GM19035 (cell line): ENCODE measurements at regions not wholly inside any gene's neighbourhood (a gene's known extent, or its start where the extent isn't known, plus 50 kb on each side); places are given as distances from the start of the nearest gene placed in this dataset.
"Not testable (repeated sequence)": the region's sequence is repeated elsewhere in the genome, so short reads cannot be mapped to it uniquely, and the experiment has no call there.

ENCODE experiments used
- ATAC-seq: cut with Tn5 transposase; IDR thresholded peaks from one replicate; pipeline ENCODE4 v1.9.1; 2021; ENCODE audit not compliant: unreplicated experiment

DNA sequence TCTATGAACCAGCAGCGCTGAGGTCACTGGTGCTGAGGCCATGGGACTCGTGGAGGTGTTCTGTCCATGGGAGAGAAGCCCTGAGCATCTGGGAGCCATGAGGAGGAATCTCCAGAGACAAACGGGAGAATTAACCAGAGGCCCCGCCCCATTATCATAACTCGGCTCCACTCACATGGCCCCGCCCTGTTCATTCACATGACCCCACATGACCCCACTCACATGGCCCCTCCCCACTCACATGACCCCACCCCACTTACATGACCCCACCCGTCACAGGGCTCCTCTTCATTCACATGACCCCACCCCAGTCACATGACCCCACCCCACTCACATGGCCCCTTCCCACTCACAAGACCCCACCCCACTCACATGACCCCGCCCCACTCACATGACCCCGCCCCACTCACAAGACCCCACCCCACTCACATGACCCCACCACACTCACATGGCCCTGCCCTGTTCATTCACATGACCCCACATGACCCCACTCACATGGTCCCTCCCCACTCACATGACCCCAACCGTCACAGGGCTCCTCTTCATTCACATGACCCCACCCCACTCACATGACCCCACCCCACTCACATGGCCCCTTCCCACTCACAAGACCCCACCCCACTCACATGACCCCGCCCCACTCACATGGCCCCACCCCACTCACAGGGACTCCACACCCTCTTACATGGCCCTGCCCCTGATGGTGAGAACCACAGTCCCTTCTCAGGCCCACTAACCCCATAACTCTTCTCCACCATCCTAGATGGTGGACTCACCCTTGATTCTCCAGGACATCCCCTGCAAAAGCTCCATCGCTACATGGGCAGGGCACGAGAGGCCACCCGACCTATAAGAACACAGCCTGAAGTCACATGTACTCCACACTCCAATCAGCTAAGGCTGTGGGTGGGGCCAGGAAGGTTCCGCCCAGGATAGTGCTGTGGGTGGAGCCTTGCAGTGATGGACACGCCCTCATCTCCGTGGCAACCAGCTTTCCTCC is 151.1 kb upstream of the SFSWAP start:
- ATAC-seq = no peak

DNA sequence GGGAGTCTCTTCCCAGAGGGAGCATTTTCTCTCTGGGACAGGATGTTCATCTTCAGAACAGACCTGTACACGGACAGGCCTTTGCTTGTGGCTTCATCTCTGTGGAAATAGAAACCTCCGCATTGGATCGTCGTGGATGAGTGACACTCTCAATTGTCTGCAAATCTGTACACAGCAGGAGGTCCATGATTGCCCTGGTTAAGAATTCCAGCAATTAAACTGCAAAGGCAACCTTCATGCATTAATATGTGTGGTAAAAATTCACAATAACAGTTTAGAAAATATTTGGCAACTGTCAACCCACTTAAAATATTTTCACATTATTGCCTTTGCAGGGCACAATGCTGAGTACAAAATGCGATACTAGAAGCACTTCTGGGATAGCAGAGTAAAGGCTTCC is 149.8 kb upstream of the SFSWAP start:
- ATAC-seq = no peak

DNA sequence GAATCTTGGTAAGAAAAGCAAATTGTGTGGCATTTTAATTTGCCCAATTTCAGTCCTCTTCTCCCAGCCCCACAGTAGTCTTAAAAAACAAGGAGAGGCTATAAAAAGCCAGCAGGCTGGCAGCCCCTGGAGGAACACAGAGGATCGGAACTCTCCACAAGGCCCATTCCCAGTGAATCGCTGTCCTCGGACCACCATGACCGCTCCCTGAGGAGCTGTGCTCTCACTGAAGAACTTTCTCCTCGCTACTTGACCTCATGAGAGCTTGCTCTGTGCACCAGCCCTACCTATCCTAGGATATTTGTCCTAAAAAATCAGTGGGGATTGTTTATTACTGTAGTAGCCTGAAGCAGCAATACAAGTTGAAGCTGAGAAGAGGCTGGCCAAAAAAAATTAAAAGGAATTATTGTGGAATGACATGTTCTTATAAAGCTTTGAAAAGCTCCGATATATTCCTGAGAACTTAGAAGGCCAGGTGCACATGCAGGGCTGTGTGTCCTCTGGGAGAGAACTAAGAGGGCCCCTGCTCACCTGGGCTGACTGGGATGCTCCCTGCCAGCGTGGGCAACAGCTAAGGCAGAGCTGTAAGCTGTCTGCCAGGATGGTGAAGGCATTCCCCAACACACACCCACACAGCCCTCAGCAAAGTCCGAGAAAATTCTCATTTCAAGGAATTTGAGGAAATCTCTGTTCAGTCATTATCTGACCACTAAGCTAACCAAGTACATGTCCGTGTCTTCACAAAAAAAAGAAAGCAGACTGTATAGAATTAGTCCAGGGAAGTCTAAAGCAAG is 148.8 kb upstream of the SFSWAP start:
- no peak for ATAC-seq

DNA sequence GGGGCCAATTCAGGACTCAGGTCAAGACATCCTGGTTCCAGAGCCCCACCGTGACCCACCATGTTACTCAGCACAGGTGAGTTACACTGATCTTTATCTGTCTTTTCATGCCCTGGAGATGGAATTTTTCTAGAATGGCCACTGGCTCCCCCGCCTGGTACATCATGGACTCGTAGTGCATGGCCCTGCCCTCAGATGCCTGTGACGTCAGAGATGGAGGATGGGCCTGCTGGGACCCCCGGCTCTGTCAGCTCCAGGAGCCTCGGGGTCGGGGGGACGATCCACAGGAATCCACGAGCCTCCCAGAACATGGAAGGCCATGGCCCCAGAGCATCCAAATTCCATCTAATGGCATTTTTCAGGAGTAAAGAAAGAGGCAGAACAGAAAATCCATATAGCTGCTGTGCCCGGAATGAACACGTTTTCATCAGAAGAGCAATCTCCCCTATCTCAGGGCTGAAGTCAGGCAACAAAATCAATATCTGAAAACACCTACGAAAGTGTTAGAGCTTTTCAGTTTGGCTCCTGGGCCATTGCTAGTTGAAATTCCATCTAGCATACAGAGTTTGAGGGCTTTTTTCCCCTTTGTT is 146.7 kb upstream of the SFSWAP start:
- not testable (repeated sequence) for ATAC-seq

DNA sequence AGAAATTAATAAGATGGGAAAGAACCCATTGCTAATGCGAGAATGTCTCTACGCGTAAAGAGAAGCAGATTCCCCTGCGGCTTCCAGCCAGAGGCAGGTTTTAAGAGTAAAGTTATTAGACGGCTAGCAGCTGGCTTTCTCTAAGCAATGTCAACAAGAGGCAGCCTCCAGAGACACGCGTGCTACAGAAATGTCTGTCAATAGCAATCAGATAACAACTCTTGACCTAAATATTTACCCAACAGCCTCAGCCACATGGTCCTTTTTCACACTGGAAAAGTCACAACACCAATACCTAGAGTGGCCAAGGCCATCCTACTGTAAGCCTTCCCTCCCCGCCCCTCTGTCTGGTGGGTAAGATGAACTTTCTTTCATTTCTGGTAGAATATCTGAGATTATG is 146.0 kb upstream of the SFSWAP start:
- ATAC-seq = no peak

DNA sequence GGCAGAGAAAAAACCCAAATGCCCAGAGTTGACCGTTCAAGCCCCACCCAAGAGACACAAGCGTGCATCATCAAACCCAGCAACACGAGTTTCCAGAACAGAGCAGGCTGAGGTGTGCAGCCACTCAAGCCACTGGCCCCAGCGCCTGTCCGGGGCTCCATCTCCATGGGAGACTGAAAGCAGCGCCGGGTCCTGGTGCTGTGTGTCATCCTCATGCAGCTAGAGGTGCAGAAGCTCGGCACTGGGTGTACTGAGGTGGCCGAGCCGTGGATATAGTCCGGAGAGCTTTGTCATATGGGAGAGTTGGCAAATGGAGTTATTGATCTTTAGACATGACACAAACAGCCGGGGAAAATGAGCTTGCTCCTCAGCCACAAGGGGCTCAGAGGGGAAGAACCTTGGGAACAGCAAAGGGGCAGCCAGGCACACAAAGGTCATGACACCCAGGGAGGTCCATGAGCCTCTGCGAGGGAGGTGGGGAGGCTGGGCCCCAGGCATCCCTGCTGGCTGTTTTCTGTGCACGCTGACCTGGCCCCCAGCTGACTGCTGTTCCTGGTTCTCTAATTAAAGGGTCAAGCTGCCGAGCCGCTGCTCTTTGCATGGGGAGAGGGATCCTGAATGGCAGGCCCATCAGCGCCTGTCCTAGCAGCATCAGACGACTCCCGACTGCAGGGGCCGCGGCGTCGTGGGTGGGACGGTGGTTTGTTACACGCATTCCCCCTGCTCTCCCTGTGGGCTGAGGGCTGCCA is 145.4 kb upstream of the SFSWAP start:
- ATAC-seq = no peak

DNA sequence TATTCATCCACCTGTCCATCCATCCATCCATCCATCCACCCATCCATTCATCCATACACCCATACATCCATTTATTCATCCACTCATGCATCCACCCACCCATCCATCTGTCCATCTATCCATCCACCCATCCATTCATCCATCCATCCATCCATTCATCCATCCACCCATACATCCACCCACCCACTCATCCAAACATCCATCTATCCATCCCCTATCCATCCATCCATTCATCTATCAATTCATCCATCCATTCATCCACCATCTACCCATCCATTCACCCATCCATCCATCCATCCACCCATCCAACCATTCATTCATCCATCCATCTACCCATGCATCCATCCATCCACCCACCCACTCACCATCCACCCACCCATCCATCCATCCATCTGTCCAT is 142.6 kb upstream of the SFSWAP start:
- no peak for ATAC-seq

DNA sequence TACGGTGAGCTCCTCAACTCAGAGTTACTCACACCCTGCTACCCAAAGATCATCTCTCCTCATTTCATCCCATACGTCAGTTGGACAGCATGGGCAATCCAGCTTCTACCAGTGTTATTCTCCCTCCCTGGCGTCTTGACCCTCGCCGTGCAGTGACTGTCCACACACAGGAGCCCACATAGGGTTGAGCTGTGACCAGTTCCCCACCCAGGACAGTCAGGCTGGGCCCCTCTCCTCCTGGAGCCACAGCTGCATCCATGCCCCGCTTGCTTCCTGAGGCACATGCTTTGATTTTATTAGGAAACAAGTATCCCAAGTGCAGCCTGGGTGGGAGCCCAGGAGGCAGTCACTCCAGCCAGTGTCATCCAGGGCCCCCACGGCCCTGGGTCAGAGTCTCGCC is 140.3 kb upstream of the SFSWAP start:
- ATAC-seq = no peak

DNA sequence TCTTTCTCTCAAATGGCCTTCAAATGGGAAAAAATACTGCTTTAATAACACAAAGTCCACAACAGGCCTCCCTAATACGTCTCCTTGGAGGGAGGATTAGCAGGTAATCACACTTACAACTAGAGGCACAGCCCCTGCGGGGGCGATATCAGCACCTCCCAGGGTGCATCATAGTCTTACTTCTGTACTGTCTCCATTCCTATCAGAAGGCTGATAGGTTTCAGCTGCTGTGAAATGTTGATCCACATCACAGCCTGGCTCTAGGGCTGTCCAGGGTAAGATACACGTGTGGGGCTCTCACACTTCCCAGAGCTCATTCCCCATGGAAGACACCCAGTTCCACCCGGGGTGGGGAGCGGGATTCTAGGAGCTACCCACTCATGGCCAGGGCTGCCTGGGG is 139.1 kb upstream of the SFSWAP start:
- ATAC-seq = no peak

DNA sequence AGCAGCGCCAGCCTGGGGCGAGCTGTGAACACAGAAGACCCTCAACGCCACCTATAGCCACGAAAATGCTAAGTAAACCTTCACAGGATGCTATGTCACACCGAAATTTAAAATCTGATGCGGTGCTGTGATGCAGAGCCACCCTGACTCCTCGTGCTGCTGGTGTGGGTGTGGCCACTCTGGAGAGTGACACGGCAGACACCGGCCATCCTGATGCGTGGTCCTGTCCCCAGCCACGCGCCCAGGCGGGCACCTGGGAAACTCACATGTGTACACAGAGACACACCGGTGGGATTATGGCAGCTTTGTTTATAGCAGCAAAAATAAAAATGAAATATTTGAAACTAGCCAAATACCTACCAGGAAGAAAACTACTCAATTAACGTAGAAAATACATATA is 138.3 kb upstream of the SFSWAP start:
- ATAC-seq = no peak

DNA sequence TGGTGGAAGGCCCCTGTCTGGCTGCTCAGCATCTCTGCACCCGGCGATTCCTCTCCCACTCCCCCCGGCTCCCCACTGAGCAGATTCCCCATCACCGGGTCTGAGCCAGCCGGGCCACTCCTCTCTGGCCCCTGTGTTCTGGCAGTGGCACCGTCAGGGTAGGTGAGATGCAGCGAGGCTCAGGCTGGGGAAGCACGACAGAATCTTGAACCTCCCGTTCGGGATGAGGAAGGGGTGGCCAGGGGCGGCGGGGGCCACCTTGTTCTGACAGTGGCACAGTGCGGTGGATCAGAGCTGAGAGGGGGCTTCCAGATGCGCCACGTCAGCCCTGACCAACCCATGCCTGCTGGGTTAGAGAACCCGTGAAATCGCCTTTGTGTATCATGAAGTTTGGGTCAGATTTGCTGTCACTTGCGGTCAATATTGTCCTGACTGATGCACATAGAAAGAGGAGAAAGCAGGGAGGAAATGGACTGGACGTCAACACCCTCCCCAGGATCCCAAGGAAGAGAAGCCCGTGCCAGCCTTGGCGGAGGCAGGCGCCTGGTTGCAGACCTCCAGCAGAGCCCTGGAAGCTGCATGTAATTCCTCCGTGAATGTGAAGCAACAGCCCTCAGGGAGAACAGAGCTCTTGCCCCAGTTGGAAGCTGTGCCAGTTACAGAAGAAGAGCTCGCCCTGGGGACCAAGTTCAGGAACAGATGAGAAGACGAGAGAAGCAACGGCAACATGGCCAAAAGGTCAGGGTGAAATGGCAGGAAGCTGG is 137.1 kb upstream of the SFSWAP start:
- no peak for ATAC-seq

DNA sequence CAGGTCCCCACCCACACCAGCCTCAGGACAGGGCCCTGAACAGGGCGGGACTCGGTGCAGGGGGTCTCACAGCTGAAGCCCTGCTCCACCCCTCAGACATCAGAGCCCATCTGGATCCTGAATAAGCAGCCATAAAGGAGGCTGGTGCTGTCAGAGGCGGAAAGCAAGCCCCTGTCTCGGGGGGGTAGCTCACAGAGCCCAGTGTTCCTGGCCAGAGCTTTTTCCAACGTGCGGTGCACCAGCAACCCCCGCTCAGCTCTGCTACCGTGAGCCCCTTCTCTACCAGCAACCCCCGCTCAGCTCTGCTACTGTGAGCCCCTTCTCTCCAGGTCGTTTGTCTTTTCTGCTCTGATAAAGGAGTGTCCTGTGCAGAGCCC is 136.5 kb upstream of the SFSWAP start:
- ATAC-seq = no peak

DNA sequence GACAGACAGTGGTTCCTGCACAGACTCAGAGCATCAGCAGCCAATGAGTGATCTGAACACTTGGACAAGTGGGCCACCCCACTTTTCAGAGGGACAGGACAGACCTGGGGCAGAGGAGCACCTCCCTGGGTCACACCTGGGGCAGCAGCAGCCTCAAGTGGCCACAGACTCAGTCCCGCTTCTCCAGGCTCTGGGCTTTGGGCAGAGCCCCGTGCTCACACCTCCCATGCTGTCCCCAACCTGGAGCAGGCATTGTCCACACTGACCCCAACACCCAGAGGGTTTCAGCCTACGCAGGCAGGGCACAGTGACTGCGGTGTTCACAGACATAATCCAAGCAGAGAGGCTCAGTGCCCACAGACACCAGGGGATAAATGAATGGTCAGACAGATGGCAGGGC is 135.5 kb upstream of the SFSWAP start:
- ATAC-seq = no peak

DNA sequence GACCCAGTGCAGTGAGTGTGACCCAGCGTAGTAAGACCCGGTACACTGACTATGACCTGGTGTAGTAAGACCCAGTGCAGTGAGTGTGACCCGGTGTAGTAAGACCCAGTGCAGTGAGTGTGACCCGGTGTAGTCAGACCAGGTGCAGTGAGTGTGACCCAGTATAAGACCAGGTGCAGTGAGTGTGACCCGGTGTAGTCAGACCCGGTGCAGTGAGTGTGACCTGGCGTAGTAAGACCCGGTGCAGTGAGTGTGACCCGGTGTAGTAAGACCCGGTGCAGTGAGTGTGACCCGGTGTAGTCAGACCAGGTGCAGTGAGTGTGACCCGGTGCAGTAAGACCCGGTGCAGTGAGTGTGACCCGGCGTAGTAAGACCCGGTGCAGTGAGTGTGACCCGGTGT is 134.2 kb upstream of the SFSWAP start:
- not testable (repeated sequence) for ATAC-seq

DNA sequence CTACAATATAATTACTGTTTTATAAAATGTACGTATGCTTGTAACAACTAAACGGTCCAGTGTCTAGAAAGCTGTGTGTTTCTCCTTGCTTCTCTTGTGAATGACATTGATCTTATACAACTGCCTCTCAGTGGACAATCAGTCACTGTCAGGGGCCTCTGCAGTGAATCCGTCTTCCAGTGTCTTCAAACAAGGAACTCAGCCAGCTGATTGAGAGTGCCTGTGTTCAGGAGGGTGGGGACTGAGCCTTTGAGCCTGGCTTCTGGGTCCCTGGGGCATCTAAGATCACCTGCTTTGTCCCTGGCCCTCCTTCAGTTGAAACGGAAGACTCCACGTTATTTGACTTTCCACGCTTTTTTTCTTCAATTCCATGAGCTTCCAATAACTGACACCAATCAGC is 133.1 kb upstream of the SFSWAP start:
- no peak for ATAC-seq

DNA sequence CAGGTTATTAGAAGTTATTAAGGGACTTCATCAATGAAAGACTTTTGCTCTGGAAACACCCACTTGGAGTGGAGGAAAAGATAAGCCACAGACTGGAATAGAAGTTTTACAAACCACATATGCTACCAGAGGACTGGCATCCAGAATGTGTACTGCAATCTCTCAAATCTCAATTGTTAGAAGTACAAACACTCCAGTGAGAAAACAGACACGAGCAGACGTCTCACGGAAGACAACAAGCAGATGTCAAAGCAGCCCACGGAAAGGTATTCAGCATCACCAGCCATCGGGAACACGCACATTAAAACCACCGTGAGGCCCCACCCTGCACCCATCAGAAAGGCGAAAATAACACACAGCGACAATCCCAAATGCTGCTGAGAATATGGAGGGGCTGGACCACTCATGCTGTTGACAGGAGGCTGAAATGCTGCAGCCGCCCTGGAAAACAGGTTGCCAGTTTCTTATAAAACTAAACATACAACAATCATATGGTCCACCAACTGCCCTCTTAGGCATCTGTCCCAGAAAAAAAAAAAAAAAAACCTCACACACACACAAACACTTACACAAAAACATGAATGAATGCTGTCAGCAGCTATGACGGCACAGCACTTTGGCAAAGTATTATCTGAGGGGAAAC is 131.9 kb upstream of the SFSWAP start:
- ATAC-seq = no peak

DNA sequence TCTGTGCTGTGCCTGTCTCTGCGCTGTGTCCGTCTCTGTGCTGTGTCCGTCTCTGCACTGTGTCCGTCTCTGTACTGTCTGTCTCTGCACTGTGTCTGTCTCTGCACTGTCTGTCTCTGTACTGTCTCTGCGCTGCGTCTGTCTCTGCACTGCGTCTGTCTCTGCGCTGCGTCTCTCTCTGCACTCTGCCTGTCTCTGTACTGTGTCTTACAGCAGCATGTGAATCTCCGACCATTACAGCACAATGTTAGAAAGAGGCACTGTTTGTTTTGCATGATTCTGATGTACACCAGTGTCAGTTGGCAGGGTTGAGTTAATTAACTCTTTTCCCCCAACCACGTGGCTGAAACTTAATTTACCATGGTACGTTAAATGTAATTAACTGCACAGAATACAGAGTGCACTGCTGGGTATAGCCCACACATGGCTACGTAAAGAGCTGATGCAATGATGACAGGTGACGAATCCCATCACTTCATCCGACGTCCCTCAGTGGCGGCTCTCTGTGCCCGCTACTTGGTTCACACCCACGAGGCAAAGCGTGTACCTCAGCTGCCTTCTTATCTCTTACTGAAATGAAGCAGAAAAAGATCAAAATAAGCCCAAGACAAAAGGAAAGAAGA is 127.7 kb upstream of the SFSWAP start:
- ATAC-seq = no peak

DNA sequence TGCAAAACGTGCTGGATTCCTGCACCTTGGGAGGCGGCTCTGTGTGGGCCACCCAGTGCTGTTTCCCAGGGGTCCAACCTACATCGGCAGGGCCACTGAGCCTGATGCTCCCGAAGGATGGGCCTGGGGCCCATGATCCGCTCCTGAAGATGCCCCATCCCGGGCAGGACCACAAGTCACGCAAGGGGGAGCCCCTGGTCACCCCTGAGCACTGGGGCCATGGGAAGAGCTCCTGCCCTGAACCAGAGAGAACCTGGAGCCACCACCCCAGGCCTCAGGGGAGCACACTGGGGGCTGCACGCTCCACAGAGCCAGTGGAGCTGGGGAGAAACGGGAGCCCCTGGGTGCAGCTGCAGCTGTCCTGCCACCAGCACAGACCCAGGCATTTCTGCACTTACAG is 124.6 kb upstream of the SFSWAP start:
- ATAC-seq = no peak

DNA sequence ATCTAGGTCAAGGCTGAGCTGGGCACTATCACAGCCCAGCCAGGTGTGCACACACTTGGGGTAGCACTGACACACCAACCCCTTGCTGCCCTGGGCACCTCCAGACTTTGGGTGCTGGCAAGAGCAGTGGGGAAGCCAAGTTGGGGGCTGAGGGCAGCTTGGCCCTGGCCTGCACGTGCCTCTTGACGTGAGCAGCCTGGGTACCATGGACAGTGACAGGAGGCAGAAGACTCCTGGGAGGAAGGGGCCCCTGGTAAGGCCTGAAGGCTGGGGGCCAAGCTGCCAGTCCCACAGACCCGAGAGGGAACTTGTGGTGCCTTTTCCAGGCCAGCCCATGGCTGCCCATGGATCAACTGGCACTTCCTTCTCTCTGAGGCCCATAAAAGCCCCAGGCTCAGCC is 124.1 kb upstream of the SFSWAP start:
- no peak for ATAC-seq
